SK-N-SH treated with all-trans-retinoic acid at 6 μM for 48 hours (cell line): ENCODE measurements at regions not wholly inside any gene's neighbourhood (a gene's known extent, or its start where the extent isn't known, plus 50 kb on each side); places are given as distances from the start of the nearest gene placed in this dataset.

Source experiments
- ATAC-seq: fragments of 200-7000 bp; cut with Tn5 transposase; 3 replicates; pipeline ENCODE4 v1.9.1; 2020; ENCODE audit warnings: mild to moderate bottlenecking, moderate library complexity
- ARNTL ChIP-seq: fragments of 450-650 bp; formaldehyde crosslinking; IDR thresholded peaks from 2 replicates; pipeline ENCODE4 v1.5.0; 2020; ENCODE audit warnings: low read depth, mild to moderate bottlenecking, moderate library complexity, borderline replicate concordance
- BACH2 ChIP-seq: fragments of 250-450 bp; sonication (Bioruptor Pico); IDR thresholded peaks from 2 replicates; pipeline ENCODE4 v1.9.0; 2021; ENCODE audit warnings: mild to moderate bottlenecking, borderline replicate concordance
- CSDC2 ChIP-seq: fragments of 250-450 bp; sonication (Bioruptor Pico); IDR thresholded peaks from 2 replicates; pipeline ENCODE4 v1.5.0; 2020; ENCODE audit warnings: mild to moderate bottlenecking, moderate library complexity
- ESRRG ChIP-seq: fragments of 250-450 bp; sonication (Bioruptor Pico); IDR thresholded peaks from 2 replicates; pipeline ENCODE4 v1.6.1; 2021; ENCODE audit warnings: mild to moderate bottlenecking
- GLIS3 ChIP-seq: fragments of 250-450 bp; sonication (Bioruptor Pico); IDR thresholded peaks from 2 replicates; pipeline ENCODE4 v1.5.0; 2020; ENCODE audit warnings: mild to moderate bottlenecking, moderate library complexity
- ISL1 ChIP-seq: fragments of 250-450 bp; sonication (Bioruptor Pico); IDR thresholded peaks from 2 replicates; pipeline ENCODE4 v2.1.2; 2022; ENCODE audit warnings: mild to moderate bottlenecking, moderate library complexity
- POU6F1 ChIP-seq: fragments of 250-450 bp; sonication (Bioruptor Pico); IDR thresholded peaks from 2 replicates; pipeline ENCODE4 v1.8.0; 2021; ENCODE audit warnings: low read depth, mild to moderate bottlenecking, moderate library complexity, borderline replicate concordance
- PPARA ChIP-seq: fragments of 250-450 bp; sonication (Bioruptor Pico); IDR thresholded peaks from 2 replicates; pipeline ENCODE4 v1.5.0; 2020; ENCODE audit warnings: mild to moderate bottlenecking, borderline replicate concordance
- RARB ChIP-seq: fragments of 250-450 bp; sonication (Bioruptor Pico); IDR thresholded peaks from 2 replicates; pipeline ENCODE4 v1.8.0; 2021; ENCODE audit warnings: mild to moderate bottlenecking, moderate library complexity
- TCF4 ChIP-seq: fragments of 250-450 bp; sonication (Bioruptor Pico); IDR thresholded peaks from 2 replicates; pipeline ENCODE4 v1.8.0; 2021; ENCODE audit warnings: mild to moderate bottlenecking, moderate library complexity, borderline replicate concordance
- TOX ChIP-seq: fragments of 250-450 bp; sonication (Bioruptor Pico); IDR thresholded peaks from 2 replicates; pipeline ENCODE4 v1.8.0; 2021; ENCODE audit warnings: mild to moderate bottlenecking, moderate library complexity, borderline replicate concordance
- TSHZ2 ChIP-seq: fragments of 250-450 bp; sonication (Bioruptor Pico); IDR thresholded peaks from 2 replicates; pipeline ENCODE4 v1.5.0; 2020; ENCODE audit warnings: mild to moderate bottlenecking, moderate library complexity
- ZC3H10 ChIP-seq: fragments of 250-450 bp; sonication (Bioruptor Pico); IDR thresholded peaks from 2 replicates; pipeline ENCODE4 v1.5.1; 2021; ENCODE audit warnings: mild to moderate bottlenecking, moderate library complexity
- ZFP3 ChIP-seq: fragments of 250-450 bp; sonication (Bioruptor Pico); IDR thresholded peaks from 2 replicates; pipeline ENCODE4 v1.5.0; 2020; ENCODE audit warnings: mild to moderate bottlenecking, moderate library complexity
- ZFP30 ChIP-seq: fragments of 450-650 bp; formaldehyde crosslinking; IDR thresholded peaks from 2 replicates; pipeline ENCODE4 v1.5.0; 2022; ENCODE audit warnings: mild to moderate bottlenecking, moderate library complexity
- ZNF70 ChIP-seq: fragments of 450-650 bp; formaldehyde crosslinking; IDR thresholded peaks from 2 replicates; pipeline ENCODE4 v1.5.0; 2020; ENCODE audit warnings: mild to moderate bottlenecking, moderate library complexity
- ZNF8 ChIP-seq: fragments of 450-650 bp; formaldehyde crosslinking; IDR thresholded peaks from 2 replicates; pipeline ENCODE4 v1.5.0; 2020; ENCODE audit warnings: mild to moderate bottlenecking, moderate library complexity
- TF ChIP-seq, protein P1 (sequence below): fragments of 250-450 bp; sonication (Bioruptor Pico); IDR thresholded peaks from 2 replicates; pipeline ENCODE4 v1.5.1; 2021; ENCODE audit warnings: mild to moderate bottlenecking, moderate library complexity
- TF ChIP-seq, protein P2 (sequence below): fragments of 250-450 bp; sonication (Bioruptor Pico); IDR thresholded peaks from 2 replicates; pipeline ENCODE4 v1.8.0; 2020; ENCODE audit warnings: mild to moderate bottlenecking, moderate library complexity, borderline replicate concordance
- TF ChIP-seq, protein P3 (sequence below): fragments of 250-450 bp; sonication (Bioruptor Pico); IDR thresholded peaks from 2 replicates; pipeline ENCODE4 v1.5.1; 2020; ENCODE audit warnings: low read depth, mild to moderate bottlenecking, moderate library complexity

DNA sequence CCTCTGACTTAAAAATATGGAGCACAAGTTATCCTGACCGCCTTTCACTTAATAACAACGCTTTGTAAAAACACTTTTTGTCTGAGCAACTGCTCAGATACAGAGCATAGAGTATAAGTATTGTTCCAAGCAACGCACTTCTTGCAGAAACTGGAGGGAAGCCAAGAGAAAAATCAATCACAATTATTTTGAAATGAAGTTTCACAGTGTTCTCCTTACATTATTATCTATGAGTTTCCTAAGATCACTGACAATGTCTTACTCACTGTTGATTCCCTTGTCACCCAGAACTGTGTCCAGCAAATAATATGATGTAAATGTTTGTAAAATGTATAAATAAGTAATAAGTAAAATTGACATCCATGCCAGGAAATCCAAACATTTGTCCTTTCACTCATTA, 184.6 kb upstream of the GPR149 start:
- no peak for ATAC-seq
- TF ChIP-seq GLIS3 (CRISPR knock-in tag) (no peak), TOX (CRISPR knock-in tag) (no peak), ZC3H10 (no peak)
- TF ChIP-seq, protein P1, sequence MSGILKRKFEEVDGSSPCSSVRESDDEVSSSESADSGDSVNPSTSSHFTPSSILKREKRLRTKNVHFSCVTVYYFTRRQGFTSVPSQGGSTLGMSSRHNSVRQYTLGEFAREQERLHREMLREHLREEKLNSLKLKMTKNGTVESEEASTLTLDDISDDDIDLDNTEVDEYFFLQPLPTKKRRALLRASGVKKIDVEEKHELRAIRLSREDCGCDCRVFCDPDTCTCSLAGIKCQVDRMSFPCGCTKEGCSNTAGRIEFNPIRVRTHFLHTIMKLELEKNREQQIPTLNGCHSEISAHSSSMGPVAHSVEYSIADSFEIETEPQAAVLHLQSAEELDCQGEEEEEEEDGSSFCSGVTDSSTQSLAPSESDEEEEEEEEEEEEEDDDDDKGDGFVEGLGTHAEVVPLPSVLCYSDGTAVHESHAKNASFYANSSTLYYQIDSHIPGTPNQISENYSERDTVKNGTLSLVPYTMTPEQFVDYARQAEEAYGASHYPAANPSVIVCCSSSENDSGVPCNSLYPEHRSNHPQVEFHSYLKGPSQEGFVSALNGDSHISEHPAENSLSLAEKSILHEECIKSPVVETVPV (CRISPR knock-in tag), result no peak
- TF ChIP-seq, protein P2, sequence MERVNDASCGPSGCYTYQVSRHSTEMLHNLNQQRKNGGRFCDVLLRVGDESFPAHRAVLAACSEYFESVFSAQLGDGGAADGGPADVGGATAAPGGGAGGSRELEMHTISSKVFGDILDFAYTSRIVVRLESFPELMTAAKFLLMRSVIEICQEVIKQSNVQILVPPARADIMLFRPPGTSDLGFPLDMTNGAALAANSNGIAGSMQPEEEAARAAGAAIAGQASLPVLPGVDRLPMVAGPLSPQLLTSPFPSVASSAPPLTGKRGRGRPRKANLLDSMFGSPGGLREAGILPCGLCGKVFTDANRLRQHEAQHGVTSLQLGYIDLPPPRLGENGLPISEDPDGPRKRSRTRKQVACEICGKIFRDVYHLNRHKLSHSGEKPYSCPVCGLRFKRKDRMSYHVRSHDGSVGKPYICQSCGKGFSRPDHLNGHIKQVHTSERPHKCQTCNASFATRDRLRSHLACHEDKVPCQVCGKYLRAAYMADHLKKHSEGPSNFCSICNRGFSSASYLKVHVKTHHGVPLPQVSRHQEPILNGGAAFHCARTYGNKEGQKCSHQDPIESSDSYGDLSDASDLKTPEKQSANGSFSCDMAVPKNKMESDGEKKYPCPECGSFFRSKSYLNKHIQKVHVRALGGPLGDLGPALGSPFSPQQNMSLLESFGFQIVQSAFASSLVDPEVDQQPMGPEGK, result no peak

GRCh38 chr3:154614078-154614477, 184.1 kb upstream of the GPR149 start:
- no peak for ATAC-seq
- TF ChIP-seq ZFP3 (no peak), ZNF70 (CRISPR knock-in tag) (no peak), POU6F1 (CRISPR knock-in tag) (no peak), BACH2 (no peak), TSHZ2 (no peak), ESRRG (CRISPR knock-in tag) (no peak), PPARA (CRISPR knock-in tag) (no peak), ZC3H10 (no peak), ARNTL (CRISPR knock-in tag) (no peak), ISL1 (CRISPR knock-in tag) (no peak), ZFP30 (no peak), RARB (CRISPR knock-in tag) (no peak), GLIS3 (CRISPR knock-in tag) (no peak), CSDC2 (CRISPR knock-in tag) (no peak), TCF4 (CRISPR knock-in tag) (no peak)
- TF ChIP-seq, protein P2, result no peak

GRCh38 chr3:154602241-154602640, 172.3 kb upstream of the GPR149 start:
- no peak for ATAC-seq
- TF ChIP-seq ESRRG (CRISPR knock-in tag) (no peak), ZNF70 (CRISPR knock-in tag) (no peak), ZNF8 (CRISPR knock-in tag) (no peak), CSDC2 (CRISPR knock-in tag) (no peak), ISL1 (CRISPR knock-in tag) (no peak), ZFP30 (no peak)
- TF ChIP-seq, protein P2, result no peak
- TF ChIP-seq, protein P3, sequence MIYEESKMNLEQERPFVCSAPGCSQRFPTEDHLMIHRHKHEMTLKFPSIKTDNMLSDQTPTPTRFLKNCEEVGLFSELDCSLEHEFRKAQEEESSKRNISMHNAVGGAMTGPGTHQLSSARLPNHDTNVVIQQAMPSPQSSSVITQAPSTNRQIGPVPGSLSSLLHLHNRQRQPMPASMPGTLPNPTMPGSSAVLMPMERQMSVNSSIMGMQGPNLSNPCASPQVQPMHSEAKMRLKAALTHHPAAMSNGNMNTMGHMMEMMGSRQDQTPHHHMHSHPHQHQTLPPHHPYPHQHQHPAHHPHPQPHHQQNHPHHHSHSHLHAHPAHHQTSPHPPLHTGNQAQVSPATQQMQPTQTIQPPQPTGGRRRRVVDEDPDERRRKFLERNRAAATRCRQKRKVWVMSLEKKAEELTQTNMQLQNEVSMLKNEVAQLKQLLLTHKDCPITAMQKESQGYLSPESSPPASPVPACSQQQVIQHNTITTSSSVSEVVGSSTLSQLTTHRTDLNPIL (CRISPR knock-in tag), result no peak
- TF ChIP-seq, protein P1 (CRISPR knock-in tag), result no peak
